A549 (cell line): ENCODE measurements at regions not wholly inside any gene's neighbourhood (a gene's known extent, or its start where the extent isn't known, plus 50 kb on each side); places are given as distances from the start of the nearest gene placed in this dataset.

Experiments
- EHMT2 ChIP-seq: fragments of 200-600 bp; sonication (generic); IDR thresholded peaks from 2 replicates; pipeline ENCODE4 v1.6.1; 2016; ENCODE audit warnings: antibody characterized with exemption, low read depth, mild to moderate bottlenecking, moderate library complexity
- EP300 ChIP-seq, 2 experiments: fragments of >200 bp; sonication (Bioruptor Twin); formaldehyde crosslinking; IDR thresholded peaks; 2 replicates in 1 of 2; 3 replicates in 1 of 2; pipeline ENCODE4 v1.6.1; 2016 to 2017
- JUN ChIP-seq, 2 experiments: fragments of >200 bp; sonication (Bioruptor Twin); formaldehyde crosslinking; IDR thresholded peaks; 2 replicates in 1 of 2; 3 replicates in 1 of 2; pipeline ENCODE4 v1.6.1; 2016 to 2017
- MAFK ChIP-seq: fragments of 450-650 bp; IDR thresholded peaks from 2 replicates; pipeline ENCODE4 v1.6.1; 2014; ENCODE audit not compliant: partially characterized antibody
- MAZ ChIP-seq: fragments of 150-350 bp; IDR thresholded peaks from 2 replicates; pipeline ENCODE4 v1.6.1; 2014; ENCODE audit warnings: antibody characterized with exemption, low read depth, low read length, borderline replicate concordance
- POLR2A ChIP-seq: IDR thresholded peaks from 2 replicates; pipeline ENCODE4 v1.6.1; 2012; ENCODE audit warnings: mild to moderate bottlenecking, low read length
- SMC3 ChIP-seq: fragments of >200 bp; sonication (Bioruptor Twin); formaldehyde crosslinking; IDR thresholded peaks from 3 replicates; pipeline ENCODE4 v1.6.1; 2018; ENCODE audit warnings: inconsistent platforms
- ZFP36 ChIP-seq: fragments of 450-650 bp; IDR thresholded peaks from 2 replicates; pipeline ENCODE4 v1.6.1; 2014; ENCODE audit warnings: borderline replicate concordance; ENCODE audit not compliant: partially characterized antibody
- TF ChIP-seq, protein P1 (sequence below): fragments of >200 bp; sonication (Bioruptor Twin); formaldehyde crosslinking; IDR thresholded peaks from 3 replicates; pipeline ENCODE4 v1.5.1; 2016

DNA sequence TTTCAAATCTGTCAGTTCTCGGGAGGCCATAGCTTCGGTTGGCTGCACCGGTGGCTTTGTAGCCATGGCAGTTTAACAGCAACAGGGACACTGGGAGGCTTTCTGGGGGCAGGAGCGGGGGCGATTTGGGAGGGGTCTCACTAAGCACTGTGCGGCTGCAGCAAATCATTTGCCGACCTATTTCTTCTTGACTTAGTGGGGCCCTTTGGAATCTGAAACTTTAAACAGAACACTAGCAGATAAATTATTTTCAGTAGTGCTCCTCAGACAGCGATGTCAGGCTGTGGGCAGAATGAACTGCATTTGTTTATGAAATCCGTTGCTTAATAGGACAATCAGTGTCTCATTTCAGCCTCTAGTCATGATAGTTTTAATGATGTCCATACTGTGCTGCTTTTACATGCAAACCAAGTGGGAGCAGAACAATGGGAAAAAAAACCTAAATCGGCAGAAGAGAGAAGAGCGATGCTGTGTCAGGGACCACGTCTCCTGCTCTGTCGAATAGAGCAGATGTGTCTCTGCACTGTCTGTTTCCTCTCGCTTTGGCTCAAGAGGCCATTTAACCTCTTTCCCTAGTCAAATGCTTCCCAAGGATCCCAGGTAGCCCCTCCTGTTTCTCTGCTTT is 211.9 kb downstream of the OLFM4 start:
- TF ChIP-seq, protein P1, sequence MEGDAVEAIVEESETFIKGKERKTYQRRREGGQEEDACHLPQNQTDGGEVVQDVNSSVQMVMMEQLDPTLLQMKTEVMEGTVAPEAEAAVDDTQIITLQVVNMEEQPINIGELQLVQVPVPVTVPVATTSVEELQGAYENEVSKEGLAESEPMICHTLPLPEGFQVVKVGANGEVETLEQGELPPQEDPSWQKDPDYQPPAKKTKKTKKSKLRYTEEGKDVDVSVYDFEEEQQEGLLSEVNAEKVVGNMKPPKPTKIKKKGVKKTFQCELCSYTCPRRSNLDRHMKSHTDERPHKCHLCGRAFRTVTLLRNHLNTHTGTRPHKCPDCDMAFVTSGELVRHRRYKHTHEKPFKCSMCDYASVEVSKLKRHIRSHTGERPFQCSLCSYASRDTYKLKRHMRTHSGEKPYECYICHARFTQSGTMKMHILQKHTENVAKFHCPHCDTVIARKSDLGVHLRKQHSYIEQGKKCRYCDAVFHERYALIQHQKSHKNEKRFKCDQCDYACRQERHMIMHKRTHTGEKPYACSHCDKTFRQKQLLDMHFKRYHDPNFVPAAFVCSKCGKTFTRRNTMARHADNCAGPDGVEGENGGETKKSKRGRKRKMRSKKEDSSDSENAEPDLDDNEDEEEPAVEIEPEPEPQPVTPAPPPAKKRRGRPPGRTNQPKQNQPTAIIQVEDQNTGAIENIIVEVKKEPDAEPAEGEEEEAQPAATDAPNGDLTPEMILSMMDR = no peak
- no peak for TF ChIP-seq MAZ
- TF ChIP-seq EHMT2 = no peak
- TF ChIP-seq EP300 (IDR thresholded peaks at IDR 0.05) = no peak
- no peak for TF ChIP-seq MAFK
- TF ChIP-seq POLR2A = no peak
- TF ChIP-seq ZFP36 = no peak
- TF ChIP-seq SMC3 = no peak
- TF ChIP-seq JUN (IDR thresholded peaks at IDR 0.05) = no peak
